ENCODE measurements at regions not wholly inside any gene's neighbourhood (a gene's known extent, or its start where the extent isn't known, plus 50 kb on each side); places are given as distances from the start of the nearest gene placed in this dataset.

DNA sequence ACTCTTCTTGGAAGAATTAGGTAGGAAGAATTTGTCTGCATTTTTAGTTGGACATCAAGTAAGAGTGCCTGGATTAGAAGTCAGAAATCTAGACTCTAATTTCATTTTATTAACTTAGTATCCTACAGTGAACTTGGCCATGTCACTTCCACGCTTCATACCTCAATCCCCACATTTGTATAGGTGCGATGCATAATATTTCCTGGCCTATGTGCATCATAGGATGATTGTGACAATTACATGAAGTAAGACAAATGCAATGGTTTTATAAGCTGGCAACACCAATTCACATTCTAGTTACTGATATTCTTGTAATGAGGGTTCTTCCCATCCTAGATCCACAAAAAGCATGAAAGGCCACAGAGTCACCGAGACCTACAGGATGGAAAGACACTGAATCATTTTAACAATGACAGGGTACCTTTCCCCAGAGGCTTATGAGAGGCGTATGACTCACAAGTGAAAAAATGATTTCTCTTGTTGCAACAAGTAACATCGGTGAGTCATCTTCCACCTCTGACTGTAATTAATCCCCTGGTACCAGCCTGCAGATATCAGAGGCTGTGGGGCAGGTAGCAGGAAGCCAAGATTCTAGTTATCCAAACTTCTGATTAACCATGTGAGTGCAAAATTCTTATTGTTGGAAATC, 56.0 kb upstream of the OR5AK2 start:
- peak; percentile 87 for DNase-seq

DNA sequence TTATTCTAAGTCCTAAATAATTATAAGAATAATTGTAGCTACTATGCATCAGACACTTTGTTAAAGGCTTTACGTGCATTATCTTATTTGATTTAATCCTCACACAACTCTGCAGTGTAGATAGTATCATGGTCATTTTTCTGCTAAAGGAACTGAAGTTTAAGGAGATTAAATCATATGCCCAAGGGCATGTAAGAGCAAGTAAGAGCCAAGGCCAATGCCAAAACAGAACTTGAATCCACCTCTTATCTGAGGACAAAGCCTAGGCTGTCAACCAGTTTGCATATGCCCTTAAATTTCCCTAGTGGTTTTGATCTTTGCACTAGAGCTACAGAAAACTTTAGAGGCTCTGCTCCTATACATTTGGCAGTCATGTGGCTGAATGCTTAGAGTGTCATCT, 65.6 kb upstream of the OR5AK2 start:
- DNase-seq: no peak

DNA sequence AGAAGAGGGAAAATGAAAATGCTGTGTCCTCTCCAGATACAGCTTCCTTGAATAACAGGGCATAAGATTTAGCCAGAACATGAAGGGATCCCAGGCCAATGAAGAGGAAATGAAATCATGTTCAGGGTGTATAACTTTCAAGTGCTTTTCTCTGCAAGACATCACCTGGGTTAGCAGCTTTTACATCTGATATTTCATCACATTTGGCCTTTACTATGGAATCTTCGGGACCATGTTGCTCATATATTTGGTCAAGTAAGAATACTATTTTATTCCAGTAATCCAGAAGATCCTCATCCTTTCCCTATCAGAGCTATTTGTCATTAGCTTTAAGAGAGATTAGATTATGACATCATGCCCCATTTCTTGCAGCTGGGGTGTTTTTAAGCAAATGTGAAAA, 66.3 kb upstream of the OR5AK2 start:
- no peak for DNase-seq

GRCh38 chr11:56917708-56918400, 70.9 kb upstream of the OR5AK2 start:
- no peak for DNase-seq

GRCh38 chr11:56916587-56916986, 72.1 kb upstream of the OR5AK2 start:
- no peak for DNase-seq

DNA sequence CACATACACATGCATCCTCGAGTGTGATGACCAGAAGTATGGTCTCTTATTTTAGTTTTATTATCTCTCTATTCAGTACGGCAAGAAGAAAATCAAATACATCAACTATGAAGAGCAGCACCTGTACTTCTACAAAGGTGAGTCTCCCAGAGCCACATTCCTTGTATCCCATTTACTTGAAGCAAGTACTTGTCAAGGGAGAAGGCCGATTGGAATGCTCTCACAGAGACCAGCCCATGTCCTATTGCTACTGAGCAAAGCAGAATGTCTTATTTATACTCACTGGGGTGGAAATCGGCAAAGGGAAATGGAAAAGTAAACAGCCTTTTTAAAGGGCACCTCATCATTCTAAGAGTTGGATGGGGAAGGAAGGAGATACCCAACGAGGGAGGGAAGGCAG, 72.6 kb upstream of the OR5AK2 start:
- DNase-seq: no peak

GRCh38 chr11:56911312-56911711, 77.4 kb upstream of the OR5AK2 start:
- DNase-seq: no peak

GRCh38 chr11:56910785-56911184, 77.9 kb upstream of the OR5AK2 start:
- no peak for DNase-seq

GRCh38 chr11:56910046-56910773, 78.5 kb upstream of the OR5AK2 start:
- DNase-seq: peak; percentile 19

- DNase-seq: no peak
Observed at GRCh38 chr11:56909563-56909962, 79.2 kb upstream of the OR5AK2 start.

- no peak for DNase-seq
Observed at GRCh38 chr11:56909080-56909479, 79.6 kb upstream of the OR5AK2 start.

- DNase-seq: no peak
Observed at GRCh38 chr11:56906683-56907148, 82.0 kb upstream of the OR5AK2 start.

- DNase-seq: no peak
Observed at GRCh38 chr11:56905936-56906335, 82.8 kb upstream of the OR5AK2 start.

DNA sequence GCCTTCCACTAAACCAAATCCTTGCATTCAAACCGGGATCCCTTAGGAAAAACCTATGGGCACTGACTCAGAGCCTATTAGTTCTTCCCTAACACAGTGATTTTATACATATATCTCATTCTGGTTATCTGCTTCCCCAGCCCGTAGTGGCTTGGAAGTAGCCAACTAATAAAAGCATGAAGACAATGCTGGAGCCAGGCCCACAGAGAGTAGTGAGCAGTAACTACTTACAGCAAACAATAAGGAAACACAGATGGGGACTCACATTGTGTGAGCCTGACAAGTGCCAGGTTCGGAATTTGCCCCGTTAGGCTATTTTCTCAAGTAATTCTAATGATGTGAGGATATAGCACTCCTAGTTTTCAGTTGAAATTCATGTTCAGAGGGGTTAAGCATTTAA, 83.3 kb upstream of the OR5AK2 start:
- DNase-seq: no peak

DNA sequence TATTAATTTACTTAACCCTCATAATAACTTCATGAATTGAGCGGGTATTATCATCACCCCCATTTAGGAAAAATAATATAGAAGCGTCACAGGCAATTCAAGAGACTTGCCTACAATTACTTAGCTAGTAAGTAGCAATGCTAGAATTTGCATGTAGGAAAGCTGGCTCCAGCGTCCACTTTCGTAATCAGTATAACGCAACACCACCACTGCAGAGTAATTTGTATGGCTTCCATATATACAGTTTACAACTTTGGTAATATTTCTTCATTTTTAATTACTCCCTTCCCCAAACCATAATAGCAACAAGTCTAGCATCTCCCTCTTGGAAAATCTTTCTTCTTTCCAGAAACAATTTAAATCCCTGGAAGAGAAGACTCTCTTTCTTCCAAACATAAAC, 89.9 kb upstream of the OR5AK2 start:
- no peak for DNase-seq

DNA sequence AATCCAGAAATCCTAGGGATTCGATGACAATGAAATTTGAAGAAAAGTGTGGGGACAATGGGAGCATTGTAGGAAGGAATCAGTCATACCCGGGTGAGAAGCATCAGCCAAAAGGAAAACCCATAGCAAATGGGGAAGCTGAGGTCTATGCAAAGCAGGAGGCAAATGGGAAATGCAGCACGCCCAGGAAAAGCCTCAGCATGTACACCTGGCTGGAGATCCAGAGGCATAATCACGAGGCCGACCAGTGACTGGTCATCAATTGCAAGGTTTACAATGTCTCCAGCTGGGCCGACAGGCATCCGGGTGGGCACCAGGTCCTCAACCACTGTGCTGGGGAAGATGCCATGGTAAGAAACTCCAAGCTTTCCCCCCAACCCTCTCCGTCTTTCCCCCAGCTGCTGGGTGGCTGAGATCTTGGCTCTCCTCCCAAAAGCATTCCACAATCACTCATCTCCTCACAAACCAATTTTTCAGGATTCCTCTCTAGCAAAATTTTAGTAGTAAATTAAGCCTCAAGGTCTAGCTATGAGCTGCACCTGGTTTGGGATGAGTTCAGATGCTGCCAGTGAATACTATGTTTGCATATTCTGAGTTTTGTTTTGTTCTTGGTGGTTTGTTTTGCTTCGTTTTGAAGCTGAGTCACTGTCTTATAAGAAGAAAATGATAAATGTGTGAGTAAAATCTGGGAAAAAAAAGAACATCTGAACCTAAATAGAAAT, 98.0 kb upstream of the OR5AK2 start:
- DNase-seq: no peak

GRCh38 chr11:56889986-56890385, 98.7 kb upstream of the OR5AK2 start:
- DNase-seq: no peak

DNA sequence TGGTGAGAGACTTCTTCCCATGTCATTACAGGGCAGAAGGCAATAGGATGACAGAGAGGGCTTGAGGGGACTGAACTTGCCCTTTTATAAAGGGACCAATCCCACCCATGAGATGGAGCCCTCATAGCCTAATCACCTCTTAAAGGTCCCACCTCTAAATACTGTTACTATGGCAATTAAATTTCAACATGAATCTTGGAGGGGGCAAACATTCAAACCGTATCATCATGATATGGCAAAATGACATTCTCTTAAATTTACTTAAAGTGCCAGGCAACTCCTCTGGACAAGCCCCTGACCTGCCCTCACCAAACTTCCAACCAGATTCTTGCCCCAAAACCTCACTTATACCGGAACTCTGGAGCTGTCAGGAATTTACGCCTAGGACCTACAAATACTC, 100.8 kb upstream of the OR5AK2 start:
- no peak for DNase-seq

- DNase-seq: no peak
Observed at GRCh38 chr11:56886455-56886854, 102.3 kb upstream of the OR5AK2 start.

GRCh38 chr11:56885854-56886253, 102.9 kb upstream of the OR5AK2 start:
- DNase-seq: no peak

GRCh38 chr11:56885177-56885576, 103.5 kb upstream of the OR5AK2 start:
- DNase-seq: no peak

- no peak for DNase-seq
Observed at GRCh38 chr11:56883371-56883987, 105.2 kb upstream of the OR5AK2 start.
